ENCODE measurements at regions not wholly inside any gene's neighbourhood (a gene's known extent, or its start where the extent isn't known, plus 50 kb on each side); places are given as distances from the start of the nearest gene placed in this dataset.

DNA sequence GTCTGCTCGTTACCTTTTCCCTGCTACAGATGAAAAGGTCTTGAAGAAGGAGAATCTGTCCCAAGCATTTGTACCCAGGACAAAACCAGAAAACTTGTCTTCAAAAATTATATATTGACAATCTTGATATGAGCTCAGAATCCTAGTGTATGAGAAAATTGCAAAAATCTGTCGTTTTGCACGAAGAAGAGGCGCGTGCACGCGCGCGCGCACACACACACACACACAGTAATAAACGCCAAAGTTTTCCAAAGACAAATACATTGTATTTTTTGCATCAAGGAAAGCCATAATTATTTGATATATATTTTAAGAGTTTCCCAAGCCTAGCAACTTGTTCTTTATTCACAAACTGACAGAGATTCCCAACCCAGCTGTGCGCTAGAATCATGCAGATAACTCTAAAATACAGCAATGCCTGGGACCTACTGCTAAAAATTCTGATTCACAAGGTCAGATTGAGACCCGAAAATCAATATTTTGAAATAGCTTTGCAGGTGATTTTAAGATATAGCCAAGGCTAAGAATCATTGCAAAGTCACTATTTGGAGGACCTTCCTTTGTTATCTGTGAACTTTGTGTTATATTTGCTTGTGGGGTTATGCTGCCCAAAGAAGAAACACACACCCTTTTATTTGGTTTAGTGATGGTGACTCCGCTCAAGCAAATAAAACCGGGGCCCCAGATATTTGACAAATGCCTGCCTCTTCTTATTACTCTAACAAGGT, 1287.7 kb upstream of the CDH6 start:
- DNase-seq, result no peak

DNA sequence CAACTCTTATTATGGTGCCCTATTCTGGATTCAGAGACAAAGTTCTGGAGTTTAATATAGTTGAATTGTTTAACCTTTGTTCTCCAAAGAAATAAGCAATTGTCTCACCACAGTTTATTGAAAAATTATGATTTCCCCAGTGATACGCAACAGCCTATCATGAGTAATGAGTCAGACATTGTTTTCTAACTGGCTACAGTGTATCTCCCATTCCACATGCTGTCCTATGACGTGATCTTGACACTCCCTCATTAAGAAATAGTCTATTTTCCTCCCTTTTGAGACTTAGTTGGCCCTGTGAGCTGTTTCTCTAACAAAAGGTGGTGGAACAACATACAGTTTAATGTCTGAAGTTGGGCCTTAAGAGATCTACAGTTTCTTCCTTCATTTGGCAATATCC, 1290.6 kb upstream of the CDH6 start:
- DNase-seq, result no peak

DNA sequence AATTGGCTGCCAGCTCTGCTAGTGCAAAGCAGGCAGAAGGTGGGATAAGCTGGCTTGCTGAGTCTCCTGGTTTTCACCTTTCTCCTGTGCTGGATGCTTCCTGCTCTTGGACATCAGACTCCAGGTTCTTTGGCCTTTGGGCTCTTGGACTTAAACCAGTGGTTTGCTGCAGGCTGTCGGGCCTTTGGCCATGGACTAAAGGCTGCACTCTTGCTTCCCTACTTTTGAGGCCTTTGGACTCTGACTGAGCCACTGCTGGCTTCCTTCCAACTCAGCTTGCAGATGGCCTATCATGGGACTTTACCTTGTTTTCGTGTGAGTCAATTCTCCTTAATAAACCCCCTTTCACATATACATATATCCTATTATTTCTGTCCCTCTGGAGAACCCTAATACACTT, 1293.9 kb upstream of the CDH6 start:
- no peak for DNase-seq

DNA sequence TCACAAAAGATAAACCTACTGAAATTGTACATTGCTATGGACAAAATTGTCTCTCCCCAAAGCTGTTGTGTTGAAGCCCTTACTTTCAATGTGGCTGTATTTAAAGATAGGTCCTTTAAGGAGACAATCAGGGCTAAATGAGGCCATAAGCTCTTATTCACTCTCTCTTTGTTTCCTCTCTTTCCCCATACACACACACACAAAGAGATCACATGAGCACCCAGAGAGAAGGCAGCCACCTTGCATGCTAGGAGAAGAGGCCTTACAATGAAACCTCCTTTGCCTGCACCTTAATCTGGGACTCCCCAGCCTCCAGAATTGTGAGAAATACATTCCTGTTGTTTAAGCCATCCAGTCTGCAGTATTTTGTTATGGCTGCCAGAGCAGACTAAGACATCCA, 1295.6 kb upstream of the CDH6 start:
- DNase-seq, result no peak

DNA sequence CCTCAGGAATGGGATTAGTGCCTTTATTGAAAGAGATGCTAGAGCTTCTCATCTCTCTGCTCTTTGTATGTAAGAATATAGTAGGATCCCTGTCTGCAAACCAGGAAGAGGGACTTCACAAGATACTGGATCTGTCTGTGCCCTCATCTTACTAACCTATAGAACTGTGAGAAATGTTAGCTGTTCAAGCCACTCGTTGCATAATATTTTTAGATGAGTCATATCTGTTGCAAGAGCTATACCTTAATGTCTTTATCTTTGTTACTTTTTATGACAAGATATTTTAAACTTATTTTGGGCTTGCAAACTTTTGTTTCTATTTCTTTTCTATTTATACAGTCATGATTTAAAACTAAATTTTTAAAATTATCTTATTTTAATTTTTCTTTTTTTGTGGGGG, 1296.8 kb upstream of the CDH6 start:
- DNase-seq, result no peak

DNA sequence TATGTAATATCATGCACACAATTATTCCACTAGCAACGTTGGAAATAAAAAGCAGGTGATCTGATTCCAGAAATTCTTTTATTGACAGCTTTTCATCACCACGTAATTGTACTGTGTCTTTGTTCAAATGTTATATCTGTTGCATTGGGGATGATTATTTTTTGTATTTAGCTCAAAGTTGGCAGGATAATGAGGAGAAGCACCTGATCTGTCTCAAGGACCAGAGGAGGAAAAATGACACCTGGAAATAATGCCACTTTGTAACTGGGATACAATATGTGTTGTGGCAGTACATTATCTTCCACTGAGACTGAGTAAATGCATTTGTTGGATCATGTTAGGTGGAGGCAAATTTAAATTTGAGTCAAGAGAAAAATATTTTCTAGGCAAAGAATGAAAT, 1298.8 kb upstream of the CDH6 start:
- DNase-seq, result no peak

DNA sequence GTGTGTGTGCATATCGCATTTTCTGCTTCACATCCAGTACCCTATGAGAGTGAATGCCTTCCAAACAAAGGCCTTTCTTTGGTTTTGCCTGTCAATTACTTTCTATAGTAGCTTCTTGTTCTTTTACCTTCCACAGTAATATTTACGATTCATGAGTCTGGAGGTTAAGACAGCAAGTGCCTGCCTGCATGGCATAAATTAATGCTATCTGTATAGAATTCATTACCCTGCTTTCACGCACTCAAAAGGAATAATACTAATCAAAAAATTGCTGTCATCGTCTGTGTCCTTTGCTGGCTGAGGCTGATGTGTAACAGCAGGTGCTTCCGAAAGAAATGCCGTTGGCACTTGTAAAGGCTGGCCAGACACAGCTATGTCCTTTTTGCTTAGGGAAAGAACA, 1304.4 kb upstream of the CDH6 start:
- DNase-seq, result no peak

DNA sequence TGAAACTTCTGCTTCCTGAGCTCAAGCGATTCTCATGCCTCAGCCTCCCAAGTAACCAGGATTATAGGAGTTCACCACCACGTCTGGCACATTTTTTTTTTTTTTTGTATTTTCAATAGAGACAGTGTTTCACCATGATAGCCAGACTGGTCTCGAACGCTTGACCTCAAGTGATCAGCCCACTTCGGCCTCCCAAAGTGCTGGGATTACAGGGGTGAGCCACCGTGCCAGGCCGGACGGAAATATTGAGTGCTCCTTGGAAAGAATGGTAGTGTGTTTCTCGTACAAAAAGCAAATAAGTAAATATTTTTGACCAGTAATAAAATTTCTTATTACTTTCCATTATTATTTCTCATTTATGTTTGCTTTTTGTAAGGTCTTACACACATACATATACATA, 1307.9 kb upstream of the CDH6 start:
- no peak for DNase-seq

DNA sequence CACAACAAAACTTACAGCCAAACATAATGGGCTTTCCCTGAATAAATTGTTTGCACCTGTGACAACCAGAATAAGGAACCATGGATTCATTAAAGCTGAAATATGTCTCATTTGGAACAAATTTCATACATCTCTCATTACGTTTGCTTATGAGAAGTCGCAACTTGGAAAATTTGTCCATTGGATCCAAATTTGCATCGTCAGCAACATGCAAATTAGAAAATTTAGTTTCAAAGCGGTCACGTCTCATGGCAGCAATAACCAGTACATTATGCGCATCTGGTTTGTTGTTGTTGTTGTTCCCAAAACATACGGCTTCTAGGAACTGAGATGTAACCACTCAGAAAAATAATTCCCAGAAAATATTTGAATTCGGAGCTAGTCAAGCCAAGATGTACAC, 1311.5 kb upstream of the CDH6 start:
- DNase-seq, result no peak

DNA sequence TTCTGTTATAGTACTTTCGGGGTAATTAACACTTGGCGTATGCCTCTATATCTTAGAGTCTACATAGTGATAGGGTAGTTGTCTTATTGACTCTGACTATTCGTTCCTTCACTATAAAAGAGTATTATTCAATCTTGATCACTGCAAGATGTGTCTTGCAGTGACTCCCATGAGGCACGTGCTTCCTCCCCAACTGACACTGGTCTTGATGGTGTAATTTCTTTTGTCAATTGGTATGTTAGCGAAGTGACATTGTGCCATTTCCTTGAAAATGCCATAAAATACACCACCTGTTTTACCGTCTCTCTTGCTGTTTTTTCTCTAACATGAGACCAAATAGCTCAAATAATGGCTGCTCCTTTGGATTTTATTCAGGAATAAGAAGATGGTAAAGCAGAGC, 1314.1 kb upstream of the CDH6 start:
- no peak for DNase-seq

DNA sequence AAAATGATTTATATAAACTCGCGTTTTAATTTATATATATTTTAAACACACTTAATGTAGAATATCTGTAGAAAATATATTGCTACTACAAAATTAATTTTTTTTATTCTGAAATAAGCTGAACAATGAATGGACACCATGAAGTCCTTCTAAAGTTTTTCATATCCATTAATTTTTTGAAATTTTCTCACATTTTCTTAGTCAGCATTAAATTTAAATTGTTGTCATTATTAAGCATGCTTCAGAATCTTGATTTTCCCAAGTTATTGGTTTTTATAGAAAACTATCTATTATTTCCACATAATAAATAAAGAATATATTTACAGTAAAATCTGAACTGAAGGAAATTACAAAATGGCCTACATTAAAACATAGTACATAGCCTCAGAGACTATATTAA, 1314.9 kb upstream of the CDH6 start:
- DNase-seq, result no peak

DNA sequence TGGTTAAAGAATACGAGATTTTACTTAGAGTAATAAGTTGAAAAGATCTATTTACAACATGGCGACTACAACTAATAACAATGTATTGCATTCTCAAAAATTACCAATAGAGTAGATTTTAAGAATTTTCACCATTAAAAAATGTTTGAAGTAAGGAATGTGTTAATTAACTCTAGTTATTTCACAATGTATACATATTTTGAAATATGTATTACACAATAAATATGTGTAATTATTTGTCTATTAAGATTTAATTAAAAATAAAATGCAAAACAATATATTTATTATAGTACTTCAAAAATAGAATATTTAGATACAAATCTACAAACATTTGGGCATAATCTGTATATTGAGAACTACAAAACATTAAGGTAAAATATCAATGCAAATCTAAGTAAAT, 1326.3 kb upstream of the CDH6 start:
- no peak for DNase-seq

DNA sequence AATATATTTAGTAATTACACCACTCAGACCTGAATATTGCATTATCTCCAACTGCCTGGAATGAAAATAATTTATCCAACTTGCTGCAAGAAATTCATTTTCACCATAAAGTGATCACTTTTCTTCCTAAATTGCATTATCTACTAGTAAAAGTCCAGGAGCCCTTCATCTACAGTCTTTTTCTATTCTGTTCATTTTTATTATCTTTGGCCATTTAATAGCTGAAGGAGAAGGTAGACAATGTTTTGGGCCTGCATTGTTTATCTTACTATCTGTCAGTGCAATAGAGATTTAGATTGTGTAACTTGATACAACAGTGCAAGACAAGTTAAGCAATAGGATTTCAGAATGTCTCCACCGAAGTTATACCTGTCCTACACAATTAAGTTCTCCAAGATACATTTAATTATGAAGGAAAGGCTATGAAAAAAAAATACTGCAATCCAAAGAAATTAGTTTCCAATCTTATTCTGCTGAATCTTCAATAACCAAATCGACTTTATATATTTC, 1339.7 kb upstream of the CDH6 start:
- DNase-seq, result no peak

DNA sequence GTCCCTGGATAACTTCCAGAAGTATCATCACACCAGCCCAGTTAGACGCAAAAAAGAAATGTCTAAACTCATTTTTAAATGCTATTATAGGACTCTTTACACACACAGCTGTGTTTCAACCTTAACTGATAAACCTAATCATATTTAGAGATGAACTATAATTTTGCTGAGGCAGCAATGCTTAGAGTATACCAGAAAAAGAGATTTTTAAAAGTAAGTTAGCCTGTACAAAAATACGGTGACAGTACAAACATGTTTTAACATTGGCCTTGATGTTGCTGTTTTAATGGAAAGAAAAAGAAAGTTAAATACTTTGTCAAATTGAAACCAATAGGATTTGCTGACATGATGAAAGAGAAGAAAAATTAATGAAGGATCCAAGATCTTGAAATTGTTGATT, 1341.2 kb upstream of the CDH6 start:
- no peak for DNase-seq

DNA sequence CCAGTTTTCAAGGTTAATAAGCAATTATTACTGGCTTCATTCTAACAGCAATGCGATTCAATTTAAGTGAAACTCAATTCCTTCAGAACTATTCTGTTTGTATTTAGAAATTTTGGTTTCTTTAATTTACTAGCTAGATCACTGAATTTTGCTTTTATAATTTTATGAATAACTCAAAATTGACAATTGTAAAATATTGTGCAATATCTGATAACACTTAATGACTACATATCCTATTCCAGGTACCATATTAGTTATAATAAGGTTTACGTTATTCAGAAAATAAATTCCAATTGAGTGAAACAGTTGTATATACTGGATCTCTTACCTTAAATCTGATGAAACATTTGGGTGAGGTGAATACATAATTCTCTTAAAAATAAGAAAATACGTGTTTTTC, 1348.3 kb upstream of the CDH6 start:
- DNase-seq, result no peak

DNA sequence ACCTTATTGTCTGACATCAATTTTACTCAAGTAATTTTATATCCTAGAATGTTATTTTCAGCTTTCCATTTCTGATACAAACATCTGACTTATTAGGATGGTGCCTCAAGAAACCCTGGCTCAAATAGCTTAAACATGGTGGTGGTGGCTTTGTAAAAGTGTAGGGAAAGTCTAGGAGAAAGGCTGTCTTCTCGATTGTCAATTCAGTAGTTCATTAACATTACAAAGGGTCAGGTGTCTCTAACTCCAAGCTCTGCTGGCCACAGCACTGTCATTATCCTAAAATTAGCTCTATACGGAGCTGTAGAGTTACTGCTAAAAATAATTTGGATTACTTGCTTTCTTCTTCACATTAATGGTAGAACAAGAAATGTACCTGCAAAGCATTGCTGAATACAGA, 1360.1 kb upstream of the CDH6 start:
- no peak for DNase-seq

DNA sequence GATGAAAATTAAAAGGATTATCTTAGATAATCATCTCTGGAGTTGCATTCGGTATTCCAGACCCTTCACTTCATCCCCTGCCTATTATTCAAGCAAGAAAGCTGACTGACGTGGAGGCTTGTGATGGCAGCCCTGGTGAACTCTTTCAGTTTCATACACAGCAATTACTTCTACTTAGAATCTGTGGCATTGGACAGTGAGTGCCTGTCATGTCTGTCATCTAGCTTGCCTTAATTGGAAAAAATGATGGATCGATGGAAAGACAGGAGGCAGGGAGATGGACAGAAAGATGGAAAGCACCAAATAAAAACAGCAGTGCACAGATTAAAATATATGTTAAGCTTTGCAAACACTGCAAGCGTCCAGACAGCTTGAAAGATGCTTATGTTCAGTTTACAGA, 1371.0 kb upstream of the CDH6 start:
- DNase-seq, result no peak

DNA sequence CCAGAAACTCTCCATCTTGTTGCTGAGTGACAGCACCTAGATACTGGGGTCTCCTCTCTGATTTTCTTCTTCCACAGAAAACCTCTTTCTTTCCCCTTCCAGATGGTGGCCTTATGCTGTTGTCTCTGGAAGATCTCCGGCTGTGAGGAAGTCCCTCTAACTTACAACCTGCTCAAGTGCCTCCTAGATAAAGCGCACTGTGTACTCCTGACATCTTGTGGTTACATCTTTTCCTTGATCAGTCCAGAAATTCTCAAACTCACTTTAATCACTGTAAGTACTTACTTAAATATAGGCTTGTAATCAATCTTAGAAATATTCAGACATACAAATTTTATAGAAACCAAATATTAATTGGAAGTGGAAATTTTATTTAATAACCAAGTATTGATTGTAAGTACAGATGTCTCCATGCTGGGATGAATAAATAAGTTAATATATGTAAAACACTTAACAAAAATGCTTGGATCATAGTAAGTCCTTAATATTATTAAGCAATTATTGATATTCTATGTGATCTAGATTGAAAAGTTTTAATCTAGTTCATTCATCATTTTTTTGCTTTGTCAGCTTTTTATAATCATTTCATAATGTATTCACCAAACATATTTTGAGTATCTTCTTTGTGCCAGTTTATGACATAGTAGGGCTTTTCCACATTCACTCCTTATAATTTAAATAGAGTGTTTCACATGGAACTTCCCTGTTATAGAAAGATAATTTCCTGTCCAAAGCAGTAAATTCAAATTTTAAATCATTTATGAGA, 1381.4 kb upstream of the CDH6 start:
- DNase-seq, result no peak

DNA sequence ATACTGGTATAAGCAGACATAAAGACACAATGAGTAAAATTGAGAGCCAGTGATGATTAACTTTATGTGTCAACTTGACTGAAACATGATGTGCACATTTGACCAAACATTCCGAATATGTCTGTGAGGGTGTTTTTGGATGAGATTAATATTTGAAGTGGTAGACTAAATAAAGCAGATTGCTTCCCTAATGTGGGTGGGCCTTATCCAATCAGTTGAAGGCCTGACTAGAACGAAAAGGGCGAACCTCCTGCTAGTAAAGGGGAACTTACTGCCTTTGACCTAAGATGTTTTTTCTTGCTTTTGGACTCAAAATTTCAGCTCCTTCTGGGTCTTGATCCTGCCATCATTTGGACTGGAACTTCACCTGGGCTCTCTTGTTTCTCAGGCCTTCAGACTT, 1387.7 kb upstream of the CDH6 start:
- no peak for DNase-seq

DNA sequence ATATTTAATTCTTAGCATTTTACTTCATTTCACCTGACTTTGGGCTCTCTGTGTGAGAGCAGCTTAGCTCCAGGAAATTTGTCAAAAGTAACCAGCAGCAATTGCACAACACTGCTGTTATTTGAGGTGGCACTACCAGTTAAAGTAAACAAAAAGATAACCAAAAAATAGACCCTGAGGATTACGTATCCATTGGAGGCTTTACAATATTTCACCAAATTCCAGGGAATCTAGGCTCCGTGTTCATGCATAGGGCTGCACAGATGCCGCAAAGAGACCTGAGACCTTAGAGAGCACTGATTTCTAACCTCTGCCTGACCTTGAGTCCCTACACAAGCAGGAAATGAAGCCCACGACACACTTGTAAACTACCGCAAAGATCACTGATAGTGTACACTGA, 1392.7 kb upstream of the CDH6 start:
- no peak for DNase-seq

DNA sequence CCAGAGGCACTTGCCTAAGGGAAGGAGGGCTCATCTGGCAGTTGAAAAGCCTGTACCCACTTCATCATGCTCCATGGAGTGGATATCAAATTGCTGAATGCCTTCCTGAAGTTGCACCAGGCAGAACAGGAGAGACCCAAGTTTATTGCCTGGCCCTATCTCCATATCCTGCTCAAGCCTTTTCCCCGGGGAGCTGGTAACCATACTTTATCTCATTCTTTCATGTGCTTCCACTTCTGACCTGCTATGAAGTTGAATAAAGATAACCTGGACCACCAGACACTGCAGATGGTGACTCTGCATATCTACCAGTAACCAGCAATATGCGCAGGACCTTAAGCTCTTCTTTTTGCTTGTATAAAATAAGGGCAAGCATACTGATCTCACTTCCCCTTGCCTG, 1397.5 kb upstream of the CDH6 start:
- DNase-seq, result no peak

DNA sequence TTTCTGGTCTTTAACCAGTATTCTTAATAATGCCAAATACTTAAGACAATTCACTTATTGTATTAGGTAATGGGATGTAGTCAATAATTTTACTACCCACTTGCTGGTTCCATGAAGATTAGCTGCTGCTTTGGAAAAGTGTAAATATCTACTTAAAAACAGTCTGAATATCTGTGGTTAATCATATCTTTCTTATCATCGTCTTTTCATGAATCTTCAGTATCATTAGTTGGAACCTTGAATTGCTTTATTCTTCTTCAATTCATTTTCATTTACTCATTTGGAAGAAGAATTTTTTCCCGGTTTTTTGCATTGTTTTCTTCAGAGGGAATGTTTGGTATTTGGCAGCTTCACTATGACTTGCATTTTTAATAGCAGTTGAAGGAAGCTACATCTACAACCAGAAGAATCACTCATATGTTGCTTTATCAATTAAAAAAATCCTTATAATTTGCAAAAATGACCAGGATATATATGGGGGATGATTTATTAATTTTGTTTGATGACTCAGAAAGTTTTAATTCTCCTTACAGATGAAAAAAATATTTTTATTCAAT, 1398.3 kb upstream of the CDH6 start:
- no peak for DNase-seq

DNA sequence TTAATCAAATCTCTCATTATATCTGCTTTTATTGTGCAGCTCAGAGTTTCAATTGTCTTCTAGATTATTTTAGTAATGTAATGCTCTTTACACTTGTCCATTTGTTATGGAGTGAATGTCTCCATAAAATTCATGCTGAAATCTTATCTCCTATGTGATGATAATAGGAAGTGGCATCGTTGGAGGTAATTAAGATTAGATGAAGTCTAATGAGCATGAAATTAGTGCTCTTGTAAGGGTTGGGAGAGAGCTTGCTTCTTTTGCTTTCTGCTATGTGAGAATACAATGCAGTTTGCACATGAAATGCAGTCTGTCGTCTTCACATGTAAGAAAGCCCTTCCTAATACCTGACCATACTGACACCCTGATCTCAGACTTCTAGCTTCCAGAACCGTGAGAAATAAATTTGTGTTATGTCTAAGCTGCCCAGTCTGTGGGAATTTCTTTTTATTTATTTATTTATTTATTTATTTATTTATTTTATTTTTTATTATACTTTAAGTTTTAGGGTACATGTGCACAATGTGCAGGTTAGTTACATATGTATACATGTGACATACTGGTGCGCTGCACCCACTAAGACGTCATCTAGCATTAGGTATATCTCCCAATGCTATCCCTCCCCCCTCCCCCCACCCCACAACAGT, 1399.2 kb upstream of the CDH6 start:
- DNase-seq, result no peak

DNA sequence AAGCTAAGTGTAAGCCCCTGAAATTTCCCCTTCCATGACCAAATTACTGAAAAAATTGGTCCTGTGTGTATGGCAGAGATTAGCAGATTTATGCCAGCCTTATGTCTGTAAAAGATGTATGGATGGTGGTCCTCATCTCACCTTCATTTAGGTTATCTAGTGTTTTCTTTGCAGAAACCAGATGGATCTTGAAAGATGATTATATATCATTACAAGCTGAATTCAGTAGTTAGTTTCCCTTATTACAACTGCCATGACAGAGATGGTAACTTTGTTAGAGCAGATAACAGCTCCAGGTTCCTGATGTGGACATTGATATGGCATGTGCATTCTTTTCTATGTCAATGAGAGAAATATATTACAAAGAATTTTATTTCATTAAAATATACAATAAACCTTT, 1403.2 kb upstream of the CDH6 start:
- no peak for DNase-seq

Measured in effector CD8-positive, alpha-beta T cell (primary cell).